Osteoblast (primary cell): ENCODE measurements at regions not wholly inside any gene's neighbourhood (a gene's known extent, or its start where the extent isn't known, plus 50 kb on each side); places are given as distances from the start of the nearest gene placed in this dataset.
A peak's percentile ranks its signal among the peaks of the same experiment; 100 is the strongest.

ENCODE experiments used
- DNase-seq: peaks from one replicate; pipeline ENCODE4 v3.0.0; 2011; ENCODE audit warnings: low spot score, mixed read lengths; ENCODE audit not compliant: insufficient read length; ENCODE audit errors: missing footprints
- H2AFZ ChIP-seq: 2 replicates; pipeline ENCODE4 v1.6.0; 2011; ENCODE audit warnings: mild to moderate bottlenecking, low read length
- H3K27ac ChIP-seq: 2 replicates; pipeline ENCODE4 v1.5.1; 2011; ENCODE audit warnings: mild to moderate bottlenecking, low read depth, low read length, moderate library complexity
- H3K27me3 ChIP-seq: 2 replicates; pipeline ENCODE4 v1.6.0; 2012; ENCODE audit warnings: mild to moderate bottlenecking, control low read depth, inconsistent platforms, low read length, moderate library complexity; ENCODE audit not compliant: insufficient read depth
- H3K36me3 ChIP-seq: 2 replicates; pipeline ENCODE4 v1.5.1; 2011; ENCODE audit warnings: mild to moderate bottlenecking, low read length, control low read depth, moderate library complexity; ENCODE audit not compliant: insufficient read depth
- H3K4me1 ChIP-seq: 2 replicates; pipeline ENCODE4 v1.5.1; 2011; ENCODE audit warnings: mild to moderate bottlenecking, low read length, control low read depth, moderate library complexity; ENCODE audit not compliant: insufficient read depth
- H3K4me2 ChIP-seq: 2 replicates; pipeline ENCODE4 v1.6.0; 2011; ENCODE audit warnings: mild to moderate bottlenecking, low read length; ENCODE audit not compliant: insufficient read depth
- H3K4me3 ChIP-seq: fragments of 200-600 bp; sonication (generic); 3 replicates; pipeline ENCODE4 v1.5.1; 2012; ENCODE audit warnings: mild to moderate bottlenecking, low read length, inconsistent platforms; ENCODE audit not compliant: insufficient read depth
- H3K79me2 ChIP-seq: 2 replicates; pipeline ENCODE4 v1.6.0; 2012; ENCODE audit warnings: mild to moderate bottlenecking, low read length, control low read depth, inconsistent platforms; ENCODE audit not compliant: insufficient read depth
- H3K9me3 ChIP-seq: 2 replicates; pipeline ENCODE4 v1.5.1; 2011; ENCODE audit warnings: low read depth, low read length, control low read depth
- H4K20me1 ChIP-seq: 2 replicates; pipeline ENCODE4 v1.6.0; 2012; ENCODE audit warnings: mild to moderate bottlenecking, low read length, control low read depth; ENCODE audit not compliant: insufficient read depth
- TF ChIP-seq, protein P1 (sequence below): IDR thresholded peaks from 2 replicates; pipeline ENCODE4 v1.5.1; 2011; ENCODE audit warnings: mild to moderate bottlenecking, low read depth, low read length, moderate library complexity; ENCODE audit errors: extremely low read depth

DNA sequence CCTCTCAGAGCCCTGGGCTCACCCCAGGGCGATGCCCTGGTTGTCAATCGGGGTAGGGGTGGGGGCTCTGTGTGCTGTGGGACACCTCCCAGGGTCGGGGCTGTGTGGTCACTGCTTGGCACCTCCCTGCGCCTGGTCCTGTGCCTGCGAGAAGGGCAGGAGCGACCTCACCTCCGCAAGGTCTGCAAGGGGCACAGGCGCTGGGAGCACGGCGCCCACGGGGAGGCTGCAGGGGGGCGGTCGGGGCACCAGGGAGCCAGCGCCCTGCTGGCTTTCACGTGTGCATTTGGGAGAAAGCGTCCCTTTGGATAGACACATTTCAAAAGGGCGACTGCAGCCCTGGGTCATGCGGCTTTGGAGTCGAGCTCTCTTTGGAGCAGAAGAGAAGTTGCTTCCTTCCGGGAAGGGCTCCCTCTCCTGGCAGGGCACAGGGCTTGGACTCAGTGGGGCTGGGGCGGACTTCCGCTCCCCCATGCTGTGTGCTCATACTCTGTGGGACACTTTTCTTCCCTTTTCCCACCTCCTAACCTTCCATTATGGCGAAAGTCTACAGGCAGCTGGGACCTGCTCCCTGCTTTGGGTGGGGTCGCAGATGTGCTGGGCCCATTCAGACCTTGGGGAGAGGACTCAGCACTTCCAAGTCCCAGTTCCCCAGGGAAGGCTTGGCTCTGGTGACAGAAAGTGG is 52.9 kb upstream of the SLC28A3 start:
- Histone ChIP-seq H3K27ac (no peak overlapping the region), H2AFZ (no peak overlapping the region), H3K9me3 (no peaks in the 10 kb centered on the region), H3K36me3 (no peaks in the 10 kb centered on the region), H4K20me1 (no peaks in the 10 kb centered on the region), H3K27me3 (no peaks in the 10 kb centered on the region), H3K79me2 (no peaks in the 10 kb centered on the region), H3K4me3 (no peak overlapping the region), H3K4me2 (no peak overlapping the region), H3K4me1 (peaks cover 11% of the 10 kb centered on the region)
- TF ChIP-seq, protein P1, sequence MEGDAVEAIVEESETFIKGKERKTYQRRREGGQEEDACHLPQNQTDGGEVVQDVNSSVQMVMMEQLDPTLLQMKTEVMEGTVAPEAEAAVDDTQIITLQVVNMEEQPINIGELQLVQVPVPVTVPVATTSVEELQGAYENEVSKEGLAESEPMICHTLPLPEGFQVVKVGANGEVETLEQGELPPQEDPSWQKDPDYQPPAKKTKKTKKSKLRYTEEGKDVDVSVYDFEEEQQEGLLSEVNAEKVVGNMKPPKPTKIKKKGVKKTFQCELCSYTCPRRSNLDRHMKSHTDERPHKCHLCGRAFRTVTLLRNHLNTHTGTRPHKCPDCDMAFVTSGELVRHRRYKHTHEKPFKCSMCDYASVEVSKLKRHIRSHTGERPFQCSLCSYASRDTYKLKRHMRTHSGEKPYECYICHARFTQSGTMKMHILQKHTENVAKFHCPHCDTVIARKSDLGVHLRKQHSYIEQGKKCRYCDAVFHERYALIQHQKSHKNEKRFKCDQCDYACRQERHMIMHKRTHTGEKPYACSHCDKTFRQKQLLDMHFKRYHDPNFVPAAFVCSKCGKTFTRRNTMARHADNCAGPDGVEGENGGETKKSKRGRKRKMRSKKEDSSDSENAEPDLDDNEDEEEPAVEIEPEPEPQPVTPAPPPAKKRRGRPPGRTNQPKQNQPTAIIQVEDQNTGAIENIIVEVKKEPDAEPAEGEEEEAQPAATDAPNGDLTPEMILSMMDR, result no peak
- DNase-seq, result no peak

DNA sequence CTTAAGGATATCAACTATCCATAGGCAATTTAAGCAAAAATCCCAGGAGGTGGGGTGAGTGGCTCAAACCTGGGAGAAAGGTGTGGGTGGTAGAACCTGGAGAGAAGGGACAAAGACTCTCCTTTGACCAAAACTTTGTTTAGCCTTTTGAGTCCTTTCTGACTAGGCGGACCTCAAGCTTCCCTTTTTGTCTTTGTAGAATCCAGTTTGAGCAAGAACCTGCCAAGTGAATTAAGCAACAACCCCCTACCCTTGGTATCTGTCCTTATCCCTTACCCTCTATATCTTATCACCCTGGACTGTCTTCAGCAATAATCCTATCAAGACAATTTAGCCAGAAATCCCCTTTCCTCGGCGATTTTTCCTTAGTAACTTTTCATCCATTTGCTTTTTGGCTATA is 53.5 kb upstream of the SLC28A3 start:
- Histone ChIP-seq H2AFZ (no peak overlapping the region), H3K9me3 (no peaks in the 10 kb centered on the region), H3K79me2 (no peaks in the 10 kb centered on the region), H4K20me1 (no peaks in the 10 kb centered on the region), H3K4me3 (no peak overlapping the region), H3K36me3 (no peaks in the 10 kb centered on the region), H3K4me1 (peaks cover 11% of the 10 kb centered on the region), H3K4me2 (no peak overlapping the region), H3K27me3 (no peaks in the 10 kb centered on the region), H3K27ac (no peak overlapping the region)
- TF ChIP-seq, protein P1, result no peak
- DNase-seq, result no peak

DNA sequence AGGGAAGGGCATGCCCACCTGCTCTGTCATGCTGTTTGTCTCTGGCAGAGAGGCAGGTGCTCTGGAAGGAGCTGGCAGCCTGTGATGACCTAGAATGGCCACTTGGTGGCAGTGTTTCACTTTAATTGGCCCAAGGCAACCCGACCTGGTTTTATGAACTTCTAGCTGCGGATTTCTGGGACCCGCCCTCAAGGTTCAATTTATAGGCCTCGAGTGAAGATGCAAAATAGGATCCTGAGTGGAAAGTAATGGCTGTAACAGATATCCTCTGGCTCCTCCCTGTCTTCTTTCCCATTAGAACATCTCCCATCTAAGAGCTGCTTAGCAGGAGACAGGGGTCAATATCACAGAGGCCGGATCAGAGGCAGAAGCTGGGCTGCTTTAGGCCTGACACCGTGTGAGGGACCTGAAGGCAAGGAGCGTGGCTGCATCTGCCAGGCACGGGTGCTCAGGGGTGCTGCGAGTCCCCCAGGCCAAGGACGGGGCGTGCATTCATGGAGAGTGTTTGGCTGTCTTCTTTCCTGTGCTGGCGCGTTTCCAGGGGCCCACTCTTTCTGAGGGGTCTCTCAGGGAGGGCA is 56.7 kb upstream of the SLC28A3 start:
- no peak overlapping the region for H3K4me3 ChIP-seq
- H3K36me3 ChIP-seq, result no peaks in the 10 kb centered on the region
- TF ChIP-seq, protein P1, result peak; percentile 87
- H4K20me1 ChIP-seq, result no peaks in the 10 kb centered on the region
- no peak overlapping the region for H3K27ac ChIP-seq
- H3K27me3 ChIP-seq, result no peaks in the 10 kb centered on the region
- H2AFZ ChIP-seq, result peak overlapping the region; percentile 50
- DNase-seq, result peak; percentile 93
- no peaks in the 10 kb centered on the region for H3K9me3 ChIP-seq
- peaks cover 11% of the 10 kb centered on the region for H3K4me1 ChIP-seq
- H3K79me2 ChIP-seq, result no peaks in the 10 kb centered on the region
- H3K4me2 ChIP-seq, result peak overlapping the region; percentile 60

DNA sequence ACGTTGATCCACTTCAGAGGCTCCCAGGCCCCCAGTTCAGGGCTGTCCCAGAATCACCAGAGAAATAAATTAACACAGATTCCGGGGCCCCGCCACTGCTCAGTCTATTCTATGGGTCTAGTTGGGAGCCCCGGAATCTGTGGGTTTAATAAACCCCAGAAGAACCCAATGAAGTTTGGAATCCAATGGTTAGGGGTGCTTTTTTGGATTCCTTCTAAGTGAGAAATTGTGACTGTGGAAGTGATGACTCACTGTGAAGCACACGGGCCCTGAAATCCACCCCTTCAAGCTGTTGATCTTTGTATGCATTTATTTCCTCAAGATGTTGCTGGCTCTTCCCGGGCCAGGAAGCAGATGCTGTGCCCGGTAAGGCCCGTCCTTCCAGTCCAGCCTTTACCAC is 57.3 kb upstream of the SLC28A3 start:
- Histone ChIP-seq H3K9me3 (no peaks in the 10 kb centered on the region), H3K4me2 (no peak overlapping the region), H4K20me1 (no peaks in the 10 kb centered on the region), H3K27ac (no peak overlapping the region), H3K4me3 (no peak overlapping the region), H2AFZ (no peak overlapping the region), H3K4me1 (peaks cover 11% of the 10 kb centered on the region), H3K79me2 (no peaks in the 10 kb centered on the region), H3K36me3 (no peaks in the 10 kb centered on the region), H3K27me3 (no peaks in the 10 kb centered on the region)
- peak; percentile 92 for DNase-seq
- TF ChIP-seq, protein P1, result no peak
